H1 (cell line): ENCODE measurements at regions not wholly inside any gene's neighbourhood (a gene's known extent, or its start where the extent isn't known, plus 50 kb on each side); places are given as distances from the start of the nearest gene placed in this dataset.

Experiments used
- CTCF ChIA-PET: fragments of 300-600 bp; sonication (Branson Sonifier 250); formaldehyde crosslinking; loops from one replicate; lab custom pipeline; 2021; ENCODE audit not compliant: partially characterized antibody; lab: Charles Lee
- POLR2A ChIA-PET: fragments of 300-600 bp; sonication (Branson Sonifier 250); formaldehyde crosslinking; loops from one replicate; lab custom pipeline; 2021; ENCODE audit warnings: inconsistent platforms; ENCODE audit not compliant: partially characterized antibody; lab: Charles Lee
- DNase-seq, 2 experiments: peaks; one replicate each; pipeline versions ENCODE4 v3.0.0 to v3.0.0-alpha.2; 2010 to 2022; ENCODE audit warnings: low spot score in 2 of 2, low read depth in 1 of 2, mixed read lengths in 1 of 2
- FAIRE-seq: peaks from 2 replicates; lab custom pipeline; 2011; peaks lifted over from hg19 to GRCh38; lab: Jason Lieb, UNC
- H2AFZ ChIP-seq: 2 replicates; pipeline ENCODE4 v1.8.1; 2012; ENCODE audit warnings: low read length, inconsistent platforms
- H2AK5ac ChIP-seq: 2 replicates; pipeline ENCODE4 v1.6.1; 2013; ENCODE audit warnings: low read depth, low read length
- H2BK120ac ChIP-seq: replicated peaks from 2 replicates; pipeline ENCODE3; 2013; ENCODE audit warnings: low read depth, low read length, inconsistent platforms
- H2BK12ac ChIP-seq: 2 replicates; pipeline ENCODE4 v1.6.1; 2013; ENCODE audit warnings: low read depth, low read length
- H2BK15ac ChIP-seq: 2 replicates; pipeline ENCODE4 v1.6.1; 2013; ENCODE audit warnings: low read length
- H2BK20ac ChIP-seq: 2 replicates; pipeline ENCODE4 v1.6.1; 2013; ENCODE audit warnings: low read length
- H2BK5ac ChIP-seq: 2 replicates; pipeline ENCODE4 v1.6.1; 2013; ENCODE audit warnings: low read depth, low read length
- H3K14ac ChIP-seq: 2 replicates; pipeline ENCODE4 v1.6.1; 2013; ENCODE audit warnings: inconsistent platforms; ENCODE audit not compliant: insufficient read length
- H3K18ac ChIP-seq: 2 replicates; pipeline ENCODE4 v1.6.1; 2013; ENCODE audit warnings: low read length; ENCODE audit errors: extremely low read depth
- H3K23ac ChIP-seq: 2 replicates; pipeline ENCODE4 v1.6.1; 2013; ENCODE audit warnings: inconsistent platforms; ENCODE audit not compliant: insufficient read length
- H3K23me2 ChIP-seq: 2 replicates; pipeline ENCODE4 v1.6.1; 2013; ENCODE audit warnings: low read depth, low read length
- H3K27ac ChIP-seq: 2 replicates; pipeline ENCODE4 v1.6.1; 2011; ENCODE audit warnings: low read depth, low read length, inconsistent platforms
- H3K27me3 ChIP-seq, 4 experiments: replicated peaks in 1 of 4; 1 replicate in 1 of 4; 2 replicates in 3 of 4; pipeline versions ENCODE4 v1.6.1 to v1.8.1; 2011 to 2013; ENCODE audit warnings: low read length in 3 of 4, mild to moderate bottlenecking in 3 of 4, inconsistent platforms in 2 of 4, mixed read lengths in 2 of 4, moderate library complexity in 1 of 4; ENCODE audit not compliant: control insufficient read depth in 3 of 4, insufficient read depth in 3 of 4; ENCODE audit errors: extremely low read depth in 1 of 4
- H3K36me3 ChIP-seq, 4 experiments: 2 replicates each; pipeline versions ENCODE4 v1.6.1 to v1.8.1; 2011 to 2013; ENCODE audit warnings: mild to moderate bottlenecking in 4 of 4, low read length in 3 of 4, moderate library complexity in 2 of 4, control low read depth in 1 of 4, inconsistent platforms in 1 of 4; ENCODE audit not compliant: insufficient read depth in 4 of 4, control insufficient read depth in 2 of 4
- H3K4ac ChIP-seq: replicated peaks from 2 replicates; pipeline ENCODE3; 2013; ENCODE audit warnings: low read length, low read depth, mixed read lengths, inconsistent platforms; ENCODE audit not compliant: insufficient read length
- H3K4me1 ChIP-seq, 4 experiments: replicated peaks in 1 of 4; 1 replicate in 1 of 4; 2 replicates in 3 of 4; pipeline versions ENCODE4 v1.6.1 to v1.8.1; 2011 to 2013; ENCODE audit warnings: low read length in 3 of 4, inconsistent platforms in 2 of 4, mixed read lengths in 1 of 4; ENCODE audit not compliant: insufficient read depth in 4 of 4, control insufficient read depth in 3 of 4
- H3K4me2 ChIP-seq, 2 experiments: 2 replicates each; pipeline versions ENCODE4 v1.6.1 to v1.8.1; 2011 to 2013; ENCODE audit warnings: low read depth in 2 of 2, low read length in 2 of 2, control low read depth in 1 of 2, inconsistent platforms in 1 of 2, mild to moderate bottlenecking in 1 of 2; ENCODE audit not compliant: insufficient read depth in 1 of 2
- H3K4me3 ChIP-seq, 4 experiments: fragments of 200-600, 300-600 bp in 1 of 4; sonication (generic), shearing (Covaris generic), sonication (Bioruptor Twin) in 1 of 4; 2 replicates each; pipeline versions ENCODE4 v1.5.1 to v1.8.1; 2011 to 2016; ENCODE audit warnings: low read length in 4 of 4, low read depth in 3 of 4, control low read depth in 2 of 4, inconsistent platforms in 2 of 4, mild to moderate bottlenecking in 2 of 4, mixed read lengths in 1 of 4, moderate library complexity in 1 of 4; ENCODE audit not compliant: insufficient read depth in 2 of 4; ENCODE audit errors: extremely low read depth in 1 of 4
- H3K56ac ChIP-seq: replicated peaks from 2 replicates; pipeline ENCODE3; 2013; ENCODE audit warnings: low read depth, mild to moderate bottlenecking, mixed read lengths, low read length, inconsistent platforms; ENCODE audit not compliant: insufficient read length
- H3K79me1 ChIP-seq: 2 replicates; pipeline ENCODE4 v1.6.1; 2013; ENCODE audit warnings: low read depth, low read length, control low read depth
- H3K79me2 ChIP-seq, 2 experiments: 2 replicates each; pipeline versions ENCODE4 v1.6.1 to v1.8.1; 2012 to 2013; ENCODE audit warnings: low read length in 2 of 2, mild to moderate bottlenecking in 2 of 2, inconsistent platforms in 1 of 2; ENCODE audit not compliant: insufficient read depth in 2 of 2, control insufficient read depth in 1 of 2
- H3K9ac ChIP-seq, 4 experiments: replicated peaks in 1 of 4; 1 replicate in 1 of 4; 2 replicates in 3 of 4; pipeline versions ENCODE4 v1.6.1 to v1.8.1; 2011 to 2013; ENCODE audit warnings: low read depth in 3 of 4, low read length in 3 of 4, control low read depth in 2 of 4, mild to moderate bottlenecking in 2 of 4, moderate library complexity in 2 of 4, inconsistent platforms in 1 of 4; ENCODE audit errors: extremely low read depth in 1 of 4
- H3K9me3 ChIP-seq, 2 experiments: 2 replicates each; pipeline versions ENCODE4 v1.6.1 to v1.8.1; 2012 to 2013; ENCODE audit warnings: mild to moderate bottlenecking in 2 of 2, moderate library complexity in 2 of 2, control low read depth in 1 of 2, inconsistent platforms in 1 of 2, low read depth in 1 of 2, low read length in 1 of 2, mixed read lengths in 1 of 2; ENCODE audit not compliant: insufficient read depth in 2 of 2
- H4K20me1 ChIP-seq, 2 experiments: replicated peaks in 1 of 2; 2 replicates each; pipeline versions ENCODE3 to v1.8.1; 2011 to 2013; ENCODE audit warnings: inconsistent platforms in 2 of 2, low read length in 2 of 2, mild to moderate bottlenecking in 1 of 2; ENCODE audit not compliant: insufficient read depth in 2 of 2, control insufficient read depth in 1 of 2
- H4K5ac ChIP-seq: 2 replicates; pipeline ENCODE4 v1.6.1; 2013; ENCODE audit warnings: low read length, low read depth, mixed read lengths, inconsistent platforms; ENCODE audit not compliant: insufficient read length
- H4K8ac ChIP-seq: 2 replicates; pipeline ENCODE4 v1.8.0; 2013; ENCODE audit warnings: mild to moderate bottlenecking, moderate library complexity, low read length, inconsistent platforms; ENCODE audit not compliant: insufficient read depth; ENCODE audit errors: extremely low read depth
- H4K91ac ChIP-seq: replicated peaks from 2 replicates; pipeline ENCODE3; 2013; ENCODE audit warnings: low read length, mixed read lengths, inconsistent platforms; ENCODE audit not compliant: insufficient read length
- BCL11A ChIP-seq, 2 experiments: IDR thresholded peaks; one replicate each; pipeline ENCODE4 v1.6.1; 2011; ENCODE audit warnings: low read depth in 2 of 2, low read length in 2 of 2, mild to moderate bottlenecking in 2 of 2
- CBX5 ChIP-seq: fragments of 300-800, 300-1000 bp; sonication (generic); IDR thresholded peaks from 2 replicates; pipeline ENCODE4 v1.7.1; 2016; ENCODE audit warnings: antibody characterized with exemption, low read length, low read depth
- CBX8 ChIP-seq: fragments of 300-800, 300-1000 bp; sonication (generic); IDR thresholded peaks from 2 replicates; pipeline ENCODE4 v1.7.1; 2016; ENCODE audit warnings: low read depth, low read length, borderline replicate concordance
- EZH2 ChIP-seq: fragments of 200-600 bp; sonication (generic); IDR thresholded peaks from 2 replicates; pipeline ENCODE4 v1.7.1; 2012; ENCODE audit warnings: low read depth, mild to moderate bottlenecking, moderate library complexity, low read length, inconsistent platforms; ENCODE audit not compliant: severe bottlenecking
- FOSL1 ChIP-seq: IDR thresholded peaks from 2 replicates; pipeline ENCODE4 v1.6.1; 2011; ENCODE audit warnings: mild to moderate bottlenecking, low read depth, low read length, moderate library complexity; ENCODE audit not compliant: insufficient read depth
- HDAC6 ChIP-seq: IDR thresholded peaks from one replicate; pipeline ENCODE4 v1.7.1; 2012; ENCODE audit warnings: low read depth, mild to moderate bottlenecking, inconsistent platforms, low read length, moderate library complexity
- PHF8 ChIP-seq: fragments of 200-600 bp; sonication (generic); conservative IDR thresholded peaks from 2 replicates; pipeline ENCODE4 v1.7.1; 2012; ENCODE audit warnings: low read depth, mild to moderate bottlenecking, inconsistent platforms, low read length, moderate library complexity
- RBBP5 ChIP-seq: IDR thresholded peaks from 2 replicates; pipeline ENCODE4 v1.7.1; 2012; ENCODE audit warnings: low read depth, mild to moderate bottlenecking, inconsistent platforms, low read length, moderate library complexity, borderline replicate concordance
- SIN3A ChIP-seq, 2 experiments: IDR thresholded peaks in 1 of 2; conservative IDR thresholded peaks in 1 of 2; 2 replicates each; pipeline ENCODE4 v1.6.1; 2011 to 2012; ENCODE audit warnings: low read length in 2 of 2, improper control_type of control experiment in 1 of 2, low read depth in 1 of 2, mild to moderate bottlenecking in 1 of 2
- SP2 ChIP-seq: IDR thresholded peaks from 2 replicates; pipeline ENCODE4 v1.6.1; 2012; ENCODE audit warnings: mild to moderate bottlenecking, low read length, inconsistent platforms
- TAF1 ChIP-seq: IDR thresholded peaks from 2 replicates; pipeline ENCODE4 v1.6.1; 2011; ENCODE audit warnings: mild to moderate bottlenecking, low read depth, low read length
- WGBS, 2 experiments: shearing (Covaris generic) in 1 of 2; methylation state at CpG; one replicate each; pipeline versions ENCODE4 v1.1.6 to v1.1.7; 2013 to 2015; ENCODE audit warnings: low lambda C conversion rate in 2 of 2, mixed read lengths in 2 of 2, inconsistent platforms in 1 of 2, low coverage in 1 of 2, missing lambda C conversion rate in 1 of 2; ENCODE audit not compliant: insufficient replicate concordance in 2 of 2, insufficient coverage in 1 of 2, insufficient read length in 1 of 2; ENCODE audit errors: extremely low coverage in 1 of 2, missing lambda C conversion rate in 1 of 2; 5-methylcytosine and 5-hydroxymethylcytosine counted together
- TF ChIP-seq, protein P1 (sequence below): IDR thresholded peaks from 2 replicates; pipeline ENCODE4 v1.6.1; 2011; ENCODE audit warnings: low read depth, mild to moderate bottlenecking, low read length; ENCODE audit not compliant: insufficient read depth
- TF ChIP-seq, protein P2 (sequence below): IDR thresholded peaks from 2 replicates; pipeline ENCODE4 v1.6.1; 2012; ENCODE audit warnings: low read length, inconsistent platforms

DNA sequence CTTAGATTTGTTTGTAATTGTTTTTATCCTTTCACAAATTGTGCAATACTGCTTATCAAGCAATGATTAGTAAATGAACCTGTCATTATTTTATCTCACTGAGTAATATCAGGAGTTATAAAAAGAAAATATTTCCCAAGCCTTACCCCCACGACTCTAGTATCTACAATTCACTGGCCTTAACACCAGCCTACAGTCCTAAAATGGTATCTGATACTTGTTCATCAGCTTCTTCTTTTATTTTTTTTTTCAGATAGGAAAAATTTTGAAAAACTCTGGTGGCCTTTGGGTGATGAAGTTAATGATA is 160.8 kb upstream of the FOXA2 start:
- 69% methylated on average over 1 of the region's 1 CpG; no CpG with 5 or more reads in 1 of the 2 experiments for whole genome bisulfite sequencing, 2 experiments
- no peak overlapping the region for H4K8ac ChIP-seq
- no peak overlapping the region for H4K91ac ChIP-seq
- H3K9ac ChIP-seq = no peak overlapping the region
- no peaks in the 10 kb centered on the region for H3K79me2 ChIP-seq
- H3K27ac ChIP-seq = no peak overlapping the region
- no peak overlapping the region for H2AK5ac ChIP-seq
- H2BK5ac ChIP-seq = no peak overlapping the region
- ChIA-PET POLR2A (no interaction called here), CTCF (no interaction called here)
- no peak overlapping the region for H3K56ac ChIP-seq
- no peaks in the 10 kb centered on the region for H3K4me1 ChIP-seq
- H4K5ac ChIP-seq = no peak overlapping the region
- no peak overlapping the region for H3K23ac ChIP-seq
- DNase-seq (no peak), FAIRE-seq (no peak)
- no peaks in the 10 kb centered on the region for H4K20me1 ChIP-seq
- H3K4me2 ChIP-seq = no peak overlapping the region
- no peak overlapping the region for H2BK120ac ChIP-seq
- peaks cover 0 to 2% of the 10 kb centered on the region in 2 experiments; a peak in 1 of 4 replicates for H3K9me3 ChIP-seq
- H3K18ac ChIP-seq = no peak overlapping the region
- H3K4me3 ChIP-seq = no peak overlapping the region
- no peaks in the 10 kb centered on the region for H3K79me1 ChIP-seq
- no peaks in the 10 kb centered on the region for H3K36me3 ChIP-seq
- no peak overlapping the region for H3K14ac ChIP-seq
- H2BK20ac ChIP-seq = no peak overlapping the region
- no peak for TF ChIP-seq HDAC6
- no peak for TF ChIP-seq CBX8
- TF ChIP-seq SIN3A (conservative IDR thresholded peaks at IDR 0.05 in 1 of 2, IDR thresholded peaks at IDR 0.05 in 1 of 2; ENCODE audit: low read depth in 1 of 2, low read length in 2 of 2) = no peak
- TF ChIP-seq, protein P1, sequence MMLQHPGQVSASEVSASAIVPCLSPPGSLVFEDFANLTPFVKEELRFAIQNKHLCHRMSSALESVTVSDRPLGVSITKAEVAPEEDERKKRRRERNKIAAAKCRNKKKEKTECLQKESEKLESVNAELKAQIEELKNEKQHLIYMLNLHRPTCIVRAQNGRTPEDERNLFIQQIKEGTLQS = no peak
- TF ChIP-seq RBBP5 = no peak
- TF ChIP-seq, protein P2, sequence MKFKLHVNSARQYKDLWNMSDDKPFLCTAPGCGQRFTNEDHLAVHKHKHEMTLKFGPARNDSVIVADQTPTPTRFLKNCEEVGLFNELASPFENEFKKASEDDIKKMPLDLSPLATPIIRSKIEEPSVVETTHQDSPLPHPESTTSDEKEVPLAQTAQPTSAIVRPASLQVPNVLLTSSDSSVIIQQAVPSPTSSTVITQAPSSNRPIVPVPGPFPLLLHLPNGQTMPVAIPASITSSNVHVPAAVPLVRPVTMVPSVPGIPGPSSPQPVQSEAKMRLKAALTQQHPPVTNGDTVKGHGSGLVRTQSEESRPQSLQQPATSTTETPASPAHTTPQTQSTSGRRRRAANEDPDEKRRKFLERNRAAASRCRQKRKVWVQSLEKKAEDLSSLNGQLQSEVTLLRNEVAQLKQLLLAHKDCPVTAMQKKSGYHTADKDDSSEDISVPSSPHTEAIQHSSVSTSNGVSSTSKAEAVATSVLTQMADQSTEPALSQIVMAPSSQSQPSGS = no peak
- TF ChIP-seq PHF8 = no peak
- no peak for TF ChIP-seq BCL11A (IDR thresholded peaks at IDR 0.05; ENCODE audit: low read depth in 2 of 2, low read length in 2 of 2)
- no peak for TF ChIP-seq FOSL1
- TF ChIP-seq EZH2 = no peak
- no peak for TF ChIP-seq SP2
- TF ChIP-seq TAF1 = no peak
- TF ChIP-seq CBX5 = no peak
- H2AFZ ChIP-seq = no peak overlapping the region
- no peak overlapping the region for H3K4ac ChIP-seq
- no peak overlapping the region for H2BK12ac ChIP-seq
- H2BK15ac ChIP-seq = no peak overlapping the region
- peaks cover 2% of the 10 kb centered on the region; the same call in 1 of the 2 replicates for H3K23me2 ChIP-seq
- H3K27me3 ChIP-seq = no peaks in the 10 kb centered on the region
